Common myeloid progenitor, CD34-positive (primary cell): ENCODE measurements at regions not wholly inside any gene's neighbourhood (a gene's known extent, or its start where the extent isn't known, plus 50 kb on each side); places are given as distances from the start of the nearest gene placed in this dataset.

Experiments used
- CTCF ChIA-PET: fragments of 350-600 bp; sonication (Branson Sonifier 250); formaldehyde crosslinking; loops from one replicate; lab custom pipeline; 2021; ENCODE audit warnings: antibody characterized with exemption; lab: Charles Lee
- POLR2A ChIA-PET: fragments of 350-600 bp; sonication (Branson Sonifier 250); formaldehyde crosslinking; loops from one replicate; lab custom pipeline; 2021; ENCODE audit warnings: antibody characterized with exemption; lab: Charles Lee
- DNase-seq, 3 donors: peaks; one replicate each; pipeline versions ENCODE4 v3.0.0 to v3.0.0-alpha.2; 2013
- H3K27ac ChIP-seq, 2 experiments: 1 replicate in 1 of 2; 2 replicates in 1 of 2; pipeline ENCODE4 v1.7.0; 2013; ENCODE audit warnings: inconsistent platforms in 2 of 2, low read length in 2 of 2, mild to moderate bottlenecking in 2 of 2, low read depth in 1 of 2, moderate library complexity in 1 of 2; ENCODE audit not compliant: severe bottlenecking in 2 of 2, insufficient read depth in 1 of 2, poor library complexity in 1 of 2
- H3K27me3 ChIP-seq, 5 experiments: replicated peaks in 2 of 5; 1 replicate in 3 of 5; 2 replicates in 2 of 5; pipeline versions ENCODE4 v1.6.1 to v1.7.0; 2013; ENCODE audit warnings: low read length in 4 of 5, mild to moderate bottlenecking in 2 of 5, moderate library complexity in 2 of 5, inconsistent platforms in 1 of 5; ENCODE audit not compliant: insufficient read depth in 5 of 5, control insufficient read depth in 4 of 5
- H3K36me3 ChIP-seq, 4 experiments: 1 replicate in 2 of 4; 2 replicates in 2 of 4; pipeline versions ENCODE4 v1.6.1 to v1.7.0; 2013; ENCODE audit warnings: low read length in 3 of 4, control low read depth in 1 of 4, mild to moderate bottlenecking in 1 of 4; ENCODE audit not compliant: control insufficient read depth in 4 of 4, insufficient read depth in 4 of 4
- H3K4me1 ChIP-seq, 4 experiments: 1 replicate in 3 of 4; 2 replicates in 1 of 4; pipeline versions ENCODE4 v1.6.1 to v1.7.1; 2013; ENCODE audit warnings: low read length in 3 of 4, mild to moderate bottlenecking in 3 of 4, control low read depth in 1 of 4, inconsistent platforms in 1 of 4, moderate library complexity in 1 of 4; ENCODE audit not compliant: control insufficient read depth in 4 of 4, insufficient read depth in 4 of 4; ENCODE audit errors: control extremely low read depth in 1 of 4
- H3K4me3 ChIP-seq, 7 experiments: 1 replicate in 4 of 7; 2 replicates in 3 of 7; pipeline versions ENCODE4 v1.5.1 to v1.7.0; 2013; ENCODE audit warnings: mild to moderate bottlenecking in 7 of 7, low read length in 6 of 7, moderate library complexity in 6 of 7, inconsistent platforms in 2 of 7, low read depth in 2 of 7, control low read depth in 1 of 7; ENCODE audit not compliant: insufficient read depth in 4 of 7, control insufficient read depth in 1 of 7; ENCODE audit errors: extremely low read depth in 1 of 7
- H3K9me3 ChIP-seq, 5 experiments: 1 replicate in 4 of 5; 2 replicates in 1 of 5; pipeline versions ENCODE4 v1.6.1 to v1.7.1; 2013; ENCODE audit warnings: low read length in 4 of 5, mild to moderate bottlenecking in 2 of 5, inconsistent platforms in 1 of 5, low read depth in 1 of 5, moderate library complexity in 1 of 5; ENCODE audit not compliant: control insufficient read depth in 4 of 5, insufficient read depth in 2 of 5; ENCODE audit errors: control extremely low read depth in 1 of 5
- WGBS: methylation state at CpG from one replicate; pipeline ENCODE4 v1.1.5; 2013; ENCODE audit not compliant: insufficient coverage; 5-methylcytosine and 5-hydroxymethylcytosine counted together

GRCh38 chr5:9834871-9835770, 205.0 kb upstream of the TAS2R1 start:
- WGBS, result 38% methylated on average over 5 of the region's 9 CpGs
- POLR2A ChIA-PET, result no interaction called here

GRCh38 chr5:9833871-9834270, 203.7 kb upstream of the TAS2R1 start:
- H3K4me1 ChIP-seq, result no peaks in the 10 kb centered on the region
- no peaks in the 10 kb centered on the region for H3K36me3 ChIP-seq
- H3K27me3 ChIP-seq, result no peaks in the 10 kb centered on the region
- no peak overlapping the region for H3K4me3 ChIP-seq
- no peak overlapping the region for H3K27ac ChIP-seq
- no peaks in the 10 kb centered on the region for H3K9me3 ChIP-seq
- no peak for DNase-seq
- ChIA-PET POLR2A (no interaction called here), CTCF (no interaction called here)
- WGBS, result 40% methylated on average over 4 of the region's 6 CpGs

More at GRCh38 chr5:9834871-9835770, 205.0 kb upstream of the TAS2R1 start:
- Histone ChIP-seq H3K27me3 (no peaks in the 10 kb centered on the region), H3K4me1 (no peaks in the 10 kb centered on the region), H3K27ac (no peak overlapping the region), H3K36me3 (no peaks in the 10 kb centered on the region), H3K4me3 (no peak overlapping the region), H3K9me3 (no peaks in the 10 kb centered on the region)
- no peak for DNase-seq
- CTCF ChIA-PET, result no interaction called here

GRCh38 chr5:9832921-9833320, 202.8 kb upstream of the TAS2R1 start:
- WGBS, result 84% methylated on average over 5 of the region's 5 CpGs
- H3K4me1 ChIP-seq, result no peaks in the 10 kb centered on the region
- H3K9me3 ChIP-seq, result no peaks in the 10 kb centered on the region
- H3K27me3 ChIP-seq, result no peaks in the 10 kb centered on the region
- no peak for DNase-seq
- H3K36me3 ChIP-seq, result no peaks in the 10 kb centered on the region
- POLR2A ChIA-PET, result no interaction called here
- CTCF ChIA-PET, result no interaction called here
- H3K4me3 ChIP-seq, result no peak overlapping the region
- H3K27ac ChIP-seq, result no peak overlapping the region

GRCh38 chr5:9831823-9832222, 201.7 kb upstream of the TAS2R1 start:
- no peaks in the 10 kb centered on the region for H3K36me3 ChIP-seq
- DNase-seq, result no peak
- no peaks in the 10 kb centered on the region for H3K4me1 ChIP-seq
- no peaks in the 10 kb centered on the region for H3K9me3 ChIP-seq
- no peak overlapping the region for H3K4me3 ChIP-seq
- CTCF ChIA-PET, result no interaction called here
- H3K27me3 ChIP-seq, result no peaks in the 10 kb centered on the region
- H3K27ac ChIP-seq, result no peak overlapping the region
- POLR2A ChIA-PET, result no interaction called here
- WGBS, result no CpG with 5 or more reads among the region's 6 CpGs

GRCh38 chr5:9830184-9830583, 200.0 kb upstream of the TAS2R1 start:
- no peak overlapping the region for H3K27ac ChIP-seq
- POLR2A ChIA-PET, result no interaction called here
- CTCF ChIA-PET, result no interaction called here
- H3K27me3 ChIP-seq, result no peaks in the 10 kb centered on the region
- H3K4me3 ChIP-seq, result no peak overlapping the region
- H3K36me3 ChIP-seq, result no peaks in the 10 kb centered on the region
- DNase-seq, result no peak
- no peaks in the 10 kb centered on the region for H3K4me1 ChIP-seq
- H3K9me3 ChIP-seq, result no peaks in the 10 kb centered on the region

GRCh38 chr5:9829621-9830020, 199.5 kb upstream of the TAS2R1 start:
- H3K4me3 ChIP-seq, result no peak overlapping the region
- ChIA-PET POLR2A (no interaction called here), CTCF (no interaction called here)
- no peaks in the 10 kb centered on the region for H3K4me1 ChIP-seq
- H3K27ac ChIP-seq, result no peak overlapping the region
- no peak for DNase-seq
- H3K27me3 ChIP-seq, result no peaks in the 10 kb centered on the region
- H3K36me3 ChIP-seq, result no peaks in the 10 kb centered on the region
- H3K9me3 ChIP-seq, result no peaks in the 10 kb centered on the region
- 93% methylated on average over 2 of the region's 2 CpGs for WGBS

GRCh38 chr5:9820691-9821449, 190.7 kb upstream of the TAS2R1 start:
- H3K4me1 ChIP-seq, result no peaks in the 10 kb centered on the region
- no peak overlapping the region for H3K4me3 ChIP-seq
- no peaks in the 10 kb centered on the region for H3K36me3 ChIP-seq
- ChIA-PET POLR2A (no interaction called here), CTCF (no interaction called here)
- WGBS, result 25% methylated on average over 1 of the region's 4 CpGs
- no peaks in the 10 kb centered on the region for H3K27me3 ChIP-seq
- no peak overlapping the region for H3K27ac ChIP-seq
- no peak for DNase-seq
- H3K9me3 ChIP-seq, result no peaks in the 10 kb centered on the region
